CD4-positive, alpha-beta T cell treated with Interleukin-4 for 1 hour (primary cell): ENCODE measurements at regions not wholly inside any gene's neighbourhood (a gene's known extent, or its start where the extent isn't known, plus 50 kb on each side); places are given as distances from the start of the nearest gene placed in this dataset.

ENCODE experiments used
- DNase-seq, 2 donors: peaks; one replicate each; pipeline ENCODE4 v3.0.0-alpha.2; 2020 to 2022

DNA sequence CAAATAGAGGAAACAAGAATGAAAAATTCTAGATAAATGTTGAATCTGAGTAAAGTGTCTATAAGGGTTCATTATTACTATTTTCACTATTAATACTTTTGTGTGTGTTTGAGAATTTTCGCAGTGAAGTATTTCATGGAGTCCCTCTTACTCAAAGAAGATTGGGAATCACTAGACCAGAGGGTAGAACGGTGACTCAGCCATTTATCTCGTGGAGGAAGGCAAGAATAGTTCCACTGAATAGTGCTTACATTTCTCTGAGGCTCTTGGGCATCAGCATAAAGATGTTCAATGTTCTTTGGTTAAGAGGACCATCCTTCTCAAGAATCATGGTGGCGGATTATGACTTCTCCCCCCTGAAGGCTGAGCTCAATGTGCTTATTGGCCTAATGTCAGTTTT lies 376.7 kb upstream of the ARID1B start:
- no peak for DNase-seq

DNA sequence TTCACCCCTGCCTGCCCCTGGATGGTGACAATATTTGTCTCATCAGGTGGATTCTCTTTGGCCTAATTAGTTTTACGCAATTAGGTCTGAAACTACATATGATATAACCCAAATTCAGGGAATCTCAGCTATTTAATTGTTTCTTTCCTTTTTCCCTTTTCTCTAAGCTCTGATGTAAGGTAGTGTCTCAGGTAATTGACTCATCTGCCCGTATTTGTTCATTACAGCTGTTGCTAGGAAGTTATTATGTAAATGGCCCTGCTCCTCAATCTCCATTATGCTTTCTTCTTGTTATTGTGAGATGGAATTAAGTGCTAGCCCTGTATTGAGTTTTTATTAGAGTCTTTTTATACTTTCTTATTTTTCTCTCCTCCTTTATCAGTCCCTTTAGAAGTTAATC lies 378.2 kb upstream of the ARID1B start:
- DNase-seq, result no peak

DNA sequence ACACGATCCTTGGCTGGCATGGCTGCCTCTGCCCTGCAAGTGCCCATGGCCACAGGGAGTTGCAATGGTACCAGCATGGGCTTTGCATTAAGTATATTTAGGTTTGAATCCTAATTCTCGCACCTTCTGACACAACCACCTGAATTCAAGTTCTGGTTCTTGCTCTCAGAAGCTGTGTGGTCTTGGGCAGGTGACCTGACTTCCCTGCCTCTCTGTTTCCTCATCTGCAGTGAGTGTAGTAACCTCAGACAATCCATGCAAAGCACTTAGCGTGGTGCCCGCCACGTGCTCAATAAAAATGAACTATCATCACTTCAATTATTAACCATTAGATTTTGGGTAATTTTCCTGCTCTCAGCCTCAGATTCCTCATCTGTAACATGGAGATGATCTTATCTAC lies 378.8 kb upstream of the ARID1B start:
- DNase-seq, result no peak

DNA sequence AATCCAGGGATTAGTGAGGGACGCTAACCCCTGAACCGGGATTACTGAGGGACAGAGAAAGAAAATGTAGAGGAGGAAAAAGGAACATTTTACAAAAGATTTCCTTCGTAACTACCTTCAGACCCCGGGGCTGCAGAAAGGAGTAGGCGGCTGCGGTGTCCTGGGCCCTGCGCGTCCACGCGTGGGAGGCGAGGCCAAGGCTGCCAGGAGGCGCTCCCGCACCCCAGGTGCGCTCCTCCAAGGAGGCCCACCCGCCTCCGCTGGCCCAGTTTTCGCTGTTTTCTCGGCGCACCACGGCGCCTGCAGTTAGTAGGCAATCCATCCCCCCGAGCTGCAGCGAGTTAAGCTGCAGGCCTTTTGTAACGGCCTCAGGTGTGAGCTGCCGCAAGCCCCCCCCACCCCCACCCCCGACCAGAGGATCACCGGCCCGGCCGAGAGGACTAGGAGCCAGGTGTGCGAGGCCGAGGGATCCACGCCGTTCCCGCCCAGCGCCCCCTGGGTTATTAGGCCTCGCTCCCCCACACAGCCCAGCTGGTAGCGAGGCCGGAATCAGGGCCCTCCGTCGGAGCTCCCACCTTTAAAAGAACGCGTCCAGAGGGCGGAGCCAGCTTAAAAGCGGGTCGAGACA lies 380.3 kb upstream of the ARID1B start:
- DNase-seq, result no peak

DNA sequence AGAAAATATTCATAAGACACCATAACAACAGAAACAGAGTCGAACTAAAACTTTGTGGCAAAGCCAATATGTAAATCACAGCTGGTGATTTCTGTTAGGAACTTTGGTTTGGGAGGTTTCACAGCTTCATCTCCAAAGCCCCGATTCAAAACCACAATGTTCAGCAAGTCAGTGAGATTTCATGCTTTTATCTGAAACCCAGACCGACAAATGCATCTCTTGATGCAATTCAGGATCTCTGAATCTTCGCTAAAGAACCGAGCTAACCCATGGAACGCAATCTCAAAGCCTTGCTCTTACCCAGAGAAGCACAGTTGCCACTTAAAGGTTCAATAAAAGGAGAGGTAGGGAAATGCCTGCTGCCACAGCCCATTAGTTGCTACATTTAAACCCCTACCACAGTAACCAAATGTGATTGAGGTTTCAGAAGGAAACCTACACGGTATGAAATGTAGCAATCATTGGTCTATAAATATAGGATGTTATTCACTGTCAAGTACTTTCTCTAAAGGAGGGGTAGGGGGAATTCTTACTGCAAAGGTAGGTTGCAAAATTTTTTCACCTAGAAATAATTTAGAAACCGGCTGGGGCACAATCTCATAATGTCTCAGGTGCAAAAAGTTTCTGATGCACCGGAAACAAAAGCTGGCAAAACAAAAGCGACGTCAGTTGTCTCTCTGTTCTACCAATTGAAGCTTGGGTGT lies 381.0 kb upstream of the ARID1B start:
- peak; percentile 32 to 64 for DNase-seq

DNA sequence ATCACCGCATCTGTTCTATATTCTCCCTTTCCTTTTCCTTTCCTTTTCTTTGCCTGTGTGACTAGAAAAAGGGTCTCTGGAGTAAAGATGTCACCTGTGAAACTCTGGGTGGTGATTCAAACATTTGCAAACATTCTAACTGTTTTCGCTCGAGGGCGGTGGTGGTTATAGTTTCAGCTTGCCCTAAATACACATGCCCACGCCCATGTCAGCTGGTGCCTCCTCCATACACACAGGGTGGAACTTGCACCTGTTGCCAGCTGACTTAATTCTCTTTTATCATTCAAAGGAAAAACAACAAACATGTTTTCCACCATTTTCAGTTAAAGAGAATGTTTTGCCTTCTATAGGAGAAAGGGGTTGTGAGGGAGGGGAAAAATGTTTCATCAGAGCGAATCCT lies 381.9 kb upstream of the ARID1B start:
- peak; percentile 57 to 58 for DNase-seq

DNA sequence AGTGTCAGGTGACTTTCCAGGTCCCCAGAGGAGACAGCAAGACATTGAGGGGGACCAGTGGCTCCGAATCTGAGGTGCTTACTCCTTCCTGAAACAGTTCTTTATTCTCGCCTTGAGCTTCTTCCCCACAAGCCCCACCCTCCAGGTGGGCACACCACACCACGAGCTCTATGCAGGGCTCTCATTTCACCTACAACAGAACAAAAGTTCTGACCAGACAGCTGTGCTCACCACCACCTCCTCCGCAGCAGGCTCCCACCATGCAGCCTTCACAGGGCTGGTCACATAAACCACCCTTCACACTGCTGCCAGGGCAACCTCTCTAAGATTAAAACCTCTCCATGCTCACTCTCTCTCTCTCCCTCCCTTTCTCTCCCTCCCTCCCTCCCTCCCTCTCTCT lies 384.5 kb upstream of the ARID1B start:
- DNase-seq, result no peak

DNA sequence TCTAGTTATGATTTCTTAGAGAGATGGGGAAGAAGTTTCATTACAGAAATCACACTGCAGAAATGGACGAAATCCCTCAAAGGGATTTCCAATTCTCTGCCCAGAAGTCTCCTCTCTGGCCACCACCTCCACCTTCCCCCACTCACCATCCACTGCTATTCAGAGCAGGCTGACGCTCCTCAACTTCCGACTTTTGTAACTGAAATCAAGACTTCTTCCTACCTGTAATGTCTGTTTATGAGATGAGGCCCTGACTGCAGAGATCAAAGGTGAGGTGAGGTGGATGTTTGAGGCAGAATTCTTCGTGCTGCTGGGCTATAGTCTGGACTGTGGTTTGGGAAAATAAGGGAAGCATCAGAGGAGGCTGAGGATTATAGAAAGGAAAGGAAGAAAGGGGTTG lies 385.2 kb upstream of the ARID1B start:
- no peak for DNase-seq

DNA sequence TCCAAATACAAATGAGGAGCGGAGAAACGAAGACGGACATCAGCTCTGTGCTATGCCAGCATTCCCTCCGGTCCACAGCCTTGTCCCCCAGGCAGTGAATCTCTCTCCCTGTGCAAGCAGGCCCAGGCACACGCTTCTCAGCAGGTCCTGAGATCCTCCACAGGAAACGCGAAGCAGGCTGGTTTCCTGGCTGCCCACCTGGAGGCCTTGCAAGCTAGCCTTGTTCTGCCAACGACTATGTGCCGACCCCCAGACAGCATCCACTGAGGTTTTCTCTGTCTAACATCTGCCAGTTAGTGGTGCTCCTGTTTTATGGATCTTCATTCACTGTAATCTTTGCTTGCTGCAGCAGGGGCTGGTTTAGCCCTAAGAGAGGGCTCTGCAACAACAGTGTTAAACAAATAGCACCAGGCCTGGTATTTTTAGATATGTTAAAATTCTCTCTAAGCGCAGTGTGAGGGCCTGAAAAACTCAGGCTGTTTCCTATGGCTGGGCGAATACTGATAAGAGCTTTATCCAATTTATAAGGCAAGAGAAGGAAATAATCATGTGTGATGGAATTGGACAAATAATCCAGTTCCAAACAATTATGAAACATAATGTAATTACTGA lies 386.0 kb upstream of the ARID1B start:
- DNase-seq, result no peak

DNA sequence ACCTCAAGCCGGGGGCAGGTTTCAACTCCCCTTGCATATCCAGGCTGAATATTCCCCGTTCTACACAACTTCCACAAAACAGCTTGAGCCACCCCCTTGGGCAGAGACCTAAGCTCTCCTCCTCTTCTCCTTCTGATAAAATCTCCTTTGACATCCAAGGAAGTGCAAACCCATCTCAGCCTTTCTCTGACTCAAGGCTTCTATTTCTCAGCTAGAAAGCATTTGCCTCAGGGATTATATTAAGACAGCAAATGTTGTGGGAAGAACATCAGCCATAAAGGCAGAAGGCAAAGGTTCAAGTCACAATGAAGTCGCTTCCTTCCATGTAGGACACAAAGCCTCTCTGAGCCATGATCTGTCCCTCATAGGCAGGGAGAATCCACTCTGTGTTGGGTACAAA lies 386.6 kb upstream of the ARID1B start:
- DNase-seq, result no peak

DNA sequence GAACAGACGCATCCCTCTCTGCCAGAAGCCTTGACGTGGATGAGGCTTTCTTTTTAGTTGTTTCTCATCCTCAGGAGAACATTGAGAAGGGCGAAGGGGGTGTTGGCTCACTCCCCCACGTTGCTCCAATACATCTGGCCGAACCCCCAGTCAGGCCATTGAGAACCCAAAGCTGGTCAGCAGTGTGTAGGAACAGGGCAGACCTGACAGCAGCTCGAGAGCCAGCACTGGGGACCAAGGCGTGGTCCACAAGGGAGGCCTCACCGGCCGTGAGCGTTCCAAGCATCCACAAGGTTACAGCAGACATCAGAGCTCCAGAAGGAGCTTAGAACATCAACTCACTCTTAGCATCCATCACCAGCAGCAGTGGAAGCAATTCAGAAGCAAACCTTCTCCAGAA lies 387.9 kb upstream of the ARID1B start:
- DNase-seq, result no peak

DNA sequence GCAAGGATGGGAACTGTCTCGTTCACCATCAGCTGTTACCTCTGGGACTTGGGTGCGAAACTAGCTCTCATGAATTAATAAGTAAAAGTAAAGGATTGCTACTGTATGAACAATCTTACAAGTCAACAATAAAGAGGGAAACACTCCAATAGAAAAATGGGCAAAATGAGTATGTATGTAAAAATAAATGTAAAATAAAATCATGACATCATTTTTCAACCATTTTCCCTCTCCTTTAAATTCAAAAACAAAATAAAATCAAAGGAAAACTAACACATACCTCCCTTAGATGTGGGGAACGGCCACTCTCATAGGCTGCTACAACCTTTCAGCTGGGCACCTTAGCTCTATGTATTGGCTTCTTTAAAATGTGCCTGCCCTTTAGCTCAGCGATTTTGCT lies 389.7 kb upstream of the ARID1B start:
- no peak for DNase-seq

DNA sequence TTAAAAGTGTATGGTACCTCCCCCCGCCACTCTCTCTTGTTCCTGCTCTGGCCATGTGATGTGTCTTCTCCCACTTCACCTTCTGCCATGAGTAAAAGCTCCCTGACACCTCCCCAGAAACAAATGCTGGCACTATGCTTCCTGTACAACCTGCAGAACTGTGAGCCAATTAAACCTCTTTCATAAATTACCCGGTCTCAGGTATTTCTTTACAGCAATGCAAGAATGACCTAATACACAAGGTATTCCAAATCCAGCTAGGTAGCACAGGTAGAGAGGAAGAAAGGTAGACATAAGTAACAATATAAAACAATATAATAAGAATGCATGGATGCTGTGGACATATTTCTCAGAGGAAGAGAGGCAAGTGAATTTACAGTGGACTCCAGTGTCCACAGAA lies 394.1 kb upstream of the ARID1B start:
- DNase-seq, result no peak

DNA sequence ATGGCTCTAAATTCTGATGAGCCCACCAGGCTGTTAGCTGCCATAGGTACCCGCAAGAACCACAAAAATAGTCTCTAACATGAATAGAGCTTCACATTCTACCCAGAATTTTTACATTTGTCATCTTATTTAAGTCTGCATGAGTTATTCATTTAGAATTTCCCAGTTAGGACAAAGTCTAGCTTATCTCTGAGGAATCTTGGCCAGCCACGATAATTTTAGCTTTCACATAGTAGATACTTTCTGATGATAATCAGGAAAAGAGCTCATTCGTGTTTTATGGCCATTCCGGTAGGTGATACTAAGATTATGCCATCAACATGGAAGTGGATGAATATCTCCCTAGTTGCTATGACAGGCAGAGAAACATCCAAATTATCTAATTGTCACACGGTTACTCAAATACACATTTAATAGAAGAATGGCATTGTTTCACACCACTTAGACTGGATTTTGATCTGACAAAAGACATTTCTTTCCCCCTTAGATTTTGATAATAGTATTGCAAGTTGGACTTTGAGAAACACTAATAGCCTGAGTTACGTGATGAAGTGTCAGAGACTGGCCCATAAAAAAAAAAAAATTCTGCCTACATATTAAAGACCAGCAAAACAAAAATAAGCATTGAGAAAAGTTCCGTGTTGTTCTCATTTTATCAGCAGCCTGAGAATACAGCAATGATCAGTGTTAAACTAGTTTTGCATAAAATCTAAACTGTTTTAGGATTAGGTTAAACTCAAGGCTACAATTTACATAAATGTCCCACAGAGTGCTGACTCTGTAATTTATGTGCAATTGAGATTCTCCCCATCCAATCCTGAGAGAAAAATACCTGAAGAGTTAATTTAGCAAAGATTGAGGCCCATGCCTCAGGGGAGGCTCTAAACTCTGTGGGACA lies 397.5 kb upstream of the ARID1B start:
- no peak for DNase-seq

DNA sequence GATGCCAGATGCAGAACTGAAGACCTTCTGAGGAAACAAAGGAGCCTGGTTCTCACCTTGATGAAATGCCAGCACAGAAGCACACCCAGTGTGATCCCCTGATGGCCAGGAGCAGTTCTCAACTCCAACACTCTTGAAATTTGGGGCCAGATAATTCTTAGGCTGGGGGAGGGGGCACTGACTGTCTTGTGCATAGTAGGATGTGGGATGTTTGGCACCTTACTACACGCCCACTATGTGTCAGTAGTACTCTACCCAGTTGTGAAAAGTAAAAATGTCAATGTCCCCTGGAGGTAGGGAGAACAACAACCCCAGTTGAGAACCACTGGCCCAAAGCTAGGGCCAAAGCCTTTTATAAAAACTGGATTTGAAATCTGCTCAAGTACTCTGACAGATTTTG lies 398.3 kb upstream of the ARID1B start:
- peak in 1 of 2 donors; percentile 34 for DNase-seq

DNA sequence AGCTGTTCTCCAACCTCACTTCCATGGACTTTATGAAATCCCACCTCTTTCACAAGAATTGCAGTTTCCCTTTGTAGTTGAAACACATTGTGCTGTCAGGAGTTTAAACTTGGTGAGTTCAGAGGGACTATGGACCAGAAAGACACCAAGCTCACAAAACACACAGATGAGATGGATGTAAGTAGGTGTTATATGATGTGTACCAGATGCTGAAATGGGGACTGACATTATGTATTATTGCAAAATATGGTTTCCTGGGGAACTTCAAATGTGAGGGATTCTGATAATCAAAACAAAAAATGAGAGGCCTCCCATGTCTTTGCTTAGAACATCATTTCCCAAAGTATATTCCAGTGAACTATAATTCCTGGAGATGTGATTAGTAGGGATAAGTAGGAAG lies 401.1 kb upstream of the ARID1B start:
- no peak for DNase-seq

DNA sequence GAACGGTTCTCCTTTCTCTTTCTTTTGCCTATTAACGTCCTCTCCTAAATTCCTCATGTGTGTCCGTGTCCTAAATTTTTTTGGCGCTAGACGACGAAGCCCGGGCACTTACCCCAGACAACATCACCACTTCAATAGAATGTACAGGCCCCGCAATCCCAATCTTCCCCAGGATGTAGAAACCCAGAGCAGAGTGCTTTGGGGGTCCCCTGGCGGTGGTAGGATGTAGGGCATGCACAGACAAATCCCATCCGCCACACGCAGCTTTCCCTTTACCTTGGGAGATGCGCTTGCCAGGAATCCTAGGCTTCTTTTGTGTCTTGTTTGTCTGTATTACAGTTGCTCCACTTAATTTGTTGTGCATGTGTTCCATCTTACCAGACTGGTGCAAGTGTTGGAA lies 417.3 kb upstream of the ARID1B start:
- DNase-seq, result no peak

DNA sequence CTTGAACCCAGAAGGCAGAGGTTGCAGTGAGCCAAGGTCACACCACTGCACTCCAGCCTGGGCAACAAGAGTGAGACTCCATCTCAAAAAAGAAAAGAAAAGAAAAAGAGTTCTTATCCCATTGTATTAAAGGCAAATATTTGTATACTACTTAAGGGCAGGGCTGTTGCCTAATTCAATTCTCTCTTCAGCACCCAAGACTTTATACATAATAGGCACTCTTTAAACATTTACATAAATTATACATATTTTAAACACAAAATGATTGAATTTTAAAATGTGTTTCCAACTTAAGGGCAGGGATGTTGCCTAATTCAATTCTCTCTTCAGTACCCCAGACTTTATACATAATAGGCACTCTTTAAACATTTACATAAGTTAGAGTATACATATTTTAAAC lies 424.3 kb upstream of the ARID1B start:
- DNase-seq, result no peak

DNA sequence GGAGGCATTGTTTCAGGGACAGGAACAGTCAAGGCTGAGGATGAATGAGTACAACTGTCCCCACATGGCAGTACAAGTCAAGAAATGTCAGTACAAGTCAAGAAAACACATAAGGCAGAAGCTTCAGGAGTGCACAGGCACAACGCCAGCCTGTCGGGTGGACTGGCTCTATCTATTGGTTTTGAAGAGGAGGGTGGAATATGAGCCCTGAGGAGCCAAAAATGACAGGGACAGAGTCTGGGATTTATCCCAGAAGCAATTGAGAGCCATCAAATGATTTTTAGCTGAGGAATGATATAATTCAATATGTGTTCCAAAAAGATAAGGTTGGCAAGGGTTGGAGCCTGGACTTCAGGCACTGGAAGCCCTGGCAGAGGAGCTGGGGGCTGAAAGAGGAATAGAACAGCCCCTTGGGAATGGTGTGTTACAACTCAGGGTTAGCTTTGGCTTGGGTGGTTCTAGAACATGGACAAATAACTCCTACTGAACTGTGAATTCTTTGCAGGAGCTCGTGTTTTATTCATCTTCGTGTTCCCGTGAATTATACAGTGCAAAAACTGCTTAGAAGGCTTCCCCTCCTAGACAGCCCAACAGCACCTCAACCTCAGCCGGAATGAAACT lies 425.7 kb upstream of the ARID1B start:
- no peak for DNase-seq

DNA sequence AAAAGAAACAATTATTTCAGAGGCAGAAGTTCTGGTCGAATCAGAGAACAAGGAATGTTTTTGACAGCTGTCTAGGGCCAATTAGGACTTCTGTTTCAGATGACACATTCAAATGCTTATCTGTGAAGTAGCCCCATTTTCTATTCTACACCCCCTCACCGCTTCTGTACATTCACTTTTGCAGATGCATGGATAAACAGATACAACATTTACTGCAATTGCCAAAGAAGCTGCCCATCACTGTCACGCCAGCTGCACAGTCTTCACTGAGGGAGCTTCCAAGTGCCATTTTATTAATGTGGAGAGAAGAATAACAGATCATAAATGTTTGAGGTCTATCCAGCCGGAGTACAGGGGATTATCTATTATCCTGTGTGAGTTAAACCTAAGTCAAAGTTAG lies 426.8 kb upstream of the ARID1B start:
- DNase-seq, result no peak

DNA sequence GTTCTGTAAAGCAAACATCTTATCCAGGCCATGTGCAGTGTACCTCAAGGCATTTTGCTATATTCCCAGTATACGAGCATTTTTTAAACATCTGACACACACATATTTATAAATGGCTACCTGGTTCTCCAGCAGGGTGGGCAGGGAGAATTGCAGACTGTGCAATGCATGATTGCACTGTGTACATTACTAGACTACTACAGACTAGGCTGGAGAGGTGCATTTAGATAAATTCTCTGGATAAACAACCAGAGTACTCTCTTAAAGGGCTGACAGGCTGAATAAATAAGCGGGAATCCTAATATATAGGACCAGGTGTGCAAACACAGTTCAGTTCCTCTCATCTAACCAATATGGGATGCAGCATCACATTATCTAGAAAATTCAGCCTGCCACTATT lies 428.3 kb upstream of the ARID1B start:
- no peak for DNase-seq

DNA sequence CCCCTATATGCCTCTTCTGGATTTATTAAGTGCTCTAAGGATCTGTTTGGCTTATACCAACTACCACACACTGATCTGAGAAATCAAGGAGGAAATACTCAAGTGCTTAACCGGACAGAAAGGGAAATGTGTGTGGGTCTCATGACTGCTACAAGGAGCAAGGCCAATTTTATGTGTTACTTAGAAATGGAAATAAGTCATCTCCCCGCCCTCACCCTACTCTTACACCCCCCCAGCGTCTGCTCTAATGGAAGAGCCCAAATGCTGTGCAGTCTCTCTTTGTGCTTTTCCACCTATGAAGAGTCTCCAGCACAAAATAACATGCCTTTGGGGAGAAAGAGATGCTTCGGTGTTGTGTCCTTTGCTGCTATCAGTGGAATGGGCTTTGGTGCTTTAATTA lies 428.8 kb upstream of the ARID1B start:
- no peak for DNase-seq

DNA sequence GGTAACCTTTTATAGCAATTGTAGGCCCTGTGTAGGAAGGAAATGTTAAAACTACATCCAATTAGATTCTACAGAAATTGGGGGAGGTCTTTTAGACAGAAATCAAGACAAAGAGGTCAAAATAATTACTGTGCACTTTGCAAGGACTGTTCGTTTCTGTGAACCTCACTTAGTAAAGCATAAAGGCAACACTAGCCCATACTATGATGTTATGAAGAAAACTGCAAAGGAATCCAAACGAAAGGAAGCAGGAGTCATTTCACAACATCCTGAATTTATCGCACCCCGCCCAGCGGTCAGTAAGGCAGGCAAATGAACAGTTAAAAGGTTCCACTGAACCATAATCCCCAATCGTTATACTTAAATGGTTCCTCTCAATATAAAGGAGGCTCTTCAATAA lies 429.5 kb upstream of the ARID1B start:
- DNase-seq, result no peak
